NT2/D1 (cell line): ENCODE measurements at regions not wholly inside any gene's neighbourhood (a gene's known extent, or its start where the extent isn't known, plus 50 kb on each side); places are given as distances from the start of the nearest gene placed in this dataset.

Experiments used
- DNase-seq: peaks from one replicate; pipeline ENCODE4 v3.0.0-alpha.2; 2011; ENCODE audit warnings: low read depth, low spot score
- H3K27me3 ChIP-seq: 2 replicates; pipeline ENCODE4 v1.6.0; 2011; ENCODE audit warnings: mild to moderate bottlenecking; ENCODE audit not compliant: insufficient read length, insufficient read depth
- H3K36me3 ChIP-seq: 2 replicates; pipeline ENCODE4 v1.6.1; 2011; ENCODE audit warnings: mild to moderate bottlenecking, low read length, mixed read lengths; ENCODE audit not compliant: insufficient read depth, insufficient read length
- H3K4me1 ChIP-seq: 2 replicates; pipeline ENCODE4 v1.5.1; 2011; ENCODE audit not compliant: insufficient read depth, insufficient read length
- H3K4me3 ChIP-seq: 2 replicates; pipeline ENCODE4 v1.5.1; 2011; ENCODE audit warnings: low read depth; ENCODE audit not compliant: insufficient read length
- H3K9ac ChIP-seq: 2 replicates; pipeline ENCODE4 v1.6.0; 2011; ENCODE audit warnings: low read depth; ENCODE audit not compliant: insufficient read length
- H3K9me3 ChIP-seq: 2 replicates; pipeline ENCODE4 v1.5.1; 2011; ENCODE audit warnings: mild to moderate bottlenecking, low read length; ENCODE audit not compliant: insufficient read depth
- SUZ12 ChIP-seq: IDR thresholded peaks from 2 replicates; pipeline ENCODE4 v1.6.1; 2011; ENCODE audit not compliant: insufficient read length, insufficient read depth; ENCODE audit errors: extremely low read depth
- YY1 ChIP-seq: IDR thresholded peaks from 2 replicates; pipeline ENCODE4 v1.6.1; 2011; ENCODE audit not compliant: insufficient read length, insufficient read depth
- ZNF274 ChIP-seq: IDR thresholded peaks from 2 replicates; pipeline ENCODE4 v1.6.1; 2011; ENCODE audit warnings: mild to moderate bottlenecking, low read depth, low read length

- Histone ChIP-seq H3K9me3 (peaks cover 18% of the 10 kb centered on the region), H3K27me3 (no peaks in the 10 kb centered on the region), H3K36me3 (no peaks in the 10 kb centered on the region), H3K4me1 (no peaks in the 10 kb centered on the region), H3K9ac (no peak overlapping the region), H3K4me3 (no peak overlapping the region)
- no peak for DNase-seq
- TF ChIP-seq SUZ12, result no peak
- TF ChIP-seq ZNF274, result no peak
- no peak for TF ChIP-seq YY1
Observed at GRCh38 chr1:165025805-165026204, 330.7 kb downstream of the LMX1A start.

GRCh38 chr1:165014753-165015152, 341.8 kb downstream of the LMX1A start:
- no peak for DNase-seq
- Histone ChIP-seq H3K27me3 (no peaks in the 10 kb centered on the region), H3K4me3 (no peak overlapping the region), H3K9me3 (no peaks in the 10 kb centered on the region), H3K4me1 (no peaks in the 10 kb centered on the region), H3K36me3 (no peaks in the 10 kb centered on the region), H3K9ac (no peak overlapping the region)
- TF ChIP-seq SUZ12 (no peak), ZNF274 (no peak)

- TF ChIP-seq ZNF274 (no peak), SUZ12 (no peak), YY1 (no peak)
- Histone ChIP-seq H3K9ac (no peak overlapping the region), H3K36me3 (no peaks in the 10 kb centered on the region), H3K4me3 (no peak overlapping the region), H3K4me1 (no peaks in the 10 kb centered on the region), H3K27me3 (no peaks in the 10 kb centered on the region), H3K9me3 (no peaks in the 10 kb centered on the region)
- DNase-seq, result no peak
Observed at GRCh38 chr1:165011991-165012531, 344.5 kb downstream of the LMX1A start.

GRCh38 chr1:165011186-165011585, 345.3 kb downstream of the LMX1A start:
- TF ChIP-seq ZNF274 (no peak), YY1 (no peak), SUZ12 (no peak)
- Histone ChIP-seq H3K4me3 (no peak overlapping the region), H3K9me3 (no peaks in the 10 kb centered on the region), H3K4me1 (no peaks in the 10 kb centered on the region), H3K36me3 (no peaks in the 10 kb centered on the region), H3K9ac (no peak overlapping the region), H3K27me3 (no peaks in the 10 kb centered on the region)
- DNase-seq, result no peak

GRCh38 chr1:165010418-165011070, 346.0 kb downstream of the LMX1A start:
- Histone ChIP-seq H3K9me3 (no peaks in the 10 kb centered on the region), H3K36me3 (no peaks in the 10 kb centered on the region), H3K27me3 (no peaks in the 10 kb centered on the region), H3K9ac (no peak overlapping the region), H3K4me3 (no peak overlapping the region), H3K4me1 (no peaks in the 10 kb centered on the region)
- no peak for TF ChIP-seq SUZ12
- TF ChIP-seq ZNF274, result no peak
- no peak for TF ChIP-seq YY1
- DNase-seq, result no peak

- no peak for TF ChIP-seq YY1
- TF ChIP-seq ZNF274, result no peak
- H3K9me3 ChIP-seq, result no peaks in the 10 kb centered on the region
- no peak overlapping the region for H3K4me3 ChIP-seq
- no peaks in the 10 kb centered on the region for H3K4me1 ChIP-seq
- no peak overlapping the region for H3K9ac ChIP-seq
- no peaks in the 10 kb centered on the region for H3K36me3 ChIP-seq
- no peaks in the 10 kb centered on the region for H3K27me3 ChIP-seq
- DNase-seq, result no peak
Observed at GRCh38 chr1:165006831-165007230, 349.7 kb downstream of the LMX1A start.

GRCh38 chr1:164999146-164999545, 357.4 kb downstream of the LMX1A start:
- TF ChIP-seq YY1 (no peak), ZNF274 (no peak), SUZ12 (no peak)
- H3K4me1 ChIP-seq, result no peaks in the 10 kb centered on the region
- H3K27me3 ChIP-seq, result no peaks in the 10 kb centered on the region
- H3K4me3 ChIP-seq, result no peak overlapping the region
- no peak for DNase-seq
- H3K9ac ChIP-seq, result no peak overlapping the region
- no peaks in the 10 kb centered on the region for H3K9me3 ChIP-seq
- H3K36me3 ChIP-seq, result no peaks in the 10 kb centered on the region

- no peak overlapping the region for H3K9ac ChIP-seq
- no peaks in the 10 kb centered on the region for H3K9me3 ChIP-seq
- no peaks in the 10 kb centered on the region for H3K36me3 ChIP-seq
- DNase-seq, result no peak
- TF ChIP-seq SUZ12 (no peak), ZNF274 (no peak), YY1 (no peak)
- no peak overlapping the region for H3K4me3 ChIP-seq
- peaks cover 5% of the 10 kb centered on the region for H3K27me3 ChIP-seq
- H3K4me1 ChIP-seq, result no peaks in the 10 kb centered on the region
Observed at GRCh38 chr1:164991763-164992314, 364.7 kb downstream of the LMX1A start.
